Choroid plexus epithelial cell (primary cell): ENCODE measurements at regions not wholly inside any gene's neighbourhood (a gene's known extent, or its start where the extent isn't known, plus 50 kb on each side); places are given as distances from the start of the nearest gene placed in this dataset.

Experiments used
- DNase-seq: peaks from one replicate; pipeline ENCODE4 v3.0.0-alpha.2; 2010; ENCODE audit warnings: low read depth
- H3K4me3 ChIP-seq: 2 replicates; pipeline ENCODE4 v1.5.1; 2011; ENCODE audit warnings: low read depth, mild to moderate bottlenecking, control low read depth, low read length, moderate library complexity
- CTCF ChIP-seq: conservative IDR thresholded peaks from 2 replicates; pipeline ENCODE4 v1.5.1; 2011; ENCODE audit warnings: low read depth, mild to moderate bottlenecking, control low read depth, inconsistent platforms, low read length, moderate library complexity

- TF ChIP-seq CTCF = peak; percentile 69
- no peak overlapping the region for H3K4me3 ChIP-seq
- peak; percentile 52 for DNase-seq
Measured at GRCh38 chr2:196431957-196432356, 207.6 kb upstream of the CCDC150 start.

DNA sequence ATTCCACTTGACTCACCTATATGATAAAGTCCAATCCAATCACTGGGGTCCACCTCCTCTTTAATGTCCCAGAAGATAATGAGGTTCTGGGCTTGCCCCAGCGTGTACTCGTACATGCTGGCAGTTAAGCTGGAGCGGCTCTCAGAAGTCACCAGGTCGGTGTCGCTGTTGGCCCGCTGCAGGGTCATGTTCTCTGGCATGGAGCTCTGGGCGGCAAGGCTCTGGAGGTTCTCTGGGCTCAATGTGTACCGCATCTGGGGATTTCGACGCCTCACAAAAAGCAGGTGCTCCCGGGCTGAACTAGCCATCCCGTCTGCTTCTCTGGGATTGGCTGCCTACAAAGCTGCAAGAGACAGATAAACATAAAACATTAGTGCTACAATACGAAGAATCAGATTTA, 206.4 kb upstream of the CCDC150 start:
- no peak for DNase-seq
- H3K4me3 ChIP-seq = no peak overlapping the region
- no peak for TF ChIP-seq CTCF

- H3K4me3 ChIP-seq = no peak overlapping the region
- no peak for DNase-seq
- no peak for TF ChIP-seq CTCF
Measured at GRCh38 chr2:196434217-196434616, 205.3 kb upstream of the CCDC150 start.

GRCh38 chr2:196435189-196435588, 204.3 kb upstream of the CCDC150 start:
- peak; percentile 17 for DNase-seq
- no peak for TF ChIP-seq CTCF
- no peak overlapping the region for H3K4me3 ChIP-seq

DNA sequence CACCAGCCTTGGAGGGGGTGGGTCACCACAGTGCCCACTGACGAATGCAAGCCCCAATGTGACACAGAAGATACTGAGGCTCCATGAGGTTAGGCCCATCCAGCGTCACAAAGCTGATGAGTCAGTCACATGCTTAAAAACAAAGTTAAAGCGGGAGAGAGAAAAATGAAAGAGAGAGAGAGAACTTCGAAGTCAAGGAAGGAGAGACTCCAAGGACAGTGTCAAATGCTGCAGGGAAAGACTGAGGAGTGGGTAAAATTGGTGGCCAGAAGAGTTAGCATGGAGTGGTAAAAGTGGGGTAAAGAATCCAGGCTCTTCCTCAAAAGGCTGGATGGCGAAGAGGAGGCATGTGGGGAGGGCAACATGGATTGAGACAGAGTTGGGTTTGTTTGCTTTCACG, 201.9 kb upstream of the CCDC150 start:
- DNase-seq = no peak
- TF ChIP-seq CTCF = no peak
- H3K4me3 ChIP-seq = no peak overlapping the region

- no peak overlapping the region for H3K4me3 ChIP-seq
- no peak for DNase-seq
- no peak for TF ChIP-seq CTCF
Measured at GRCh38 chr2:196439760-196440159, 199.8 kb upstream of the CCDC150 start.

- DNase-seq = no peak
- no peak for TF ChIP-seq CTCF
- H3K4me3 ChIP-seq = no peak overlapping the region
Measured at GRCh38 chr2:196440413-196440812, 199.1 kb upstream of the CCDC150 start.
